Stimulated activated CD4-positive, alpha-beta T cell treated with anti-CD3 and anti-CD28 coated beads, Interleukin-12 subunit alpha, Interleukin-12 subunit beta, amount 100 ng/mL, for 48 hours (primary cell): ENCODE measurements at regions not wholly inside any gene's neighbourhood (a gene's known extent, or its start where the extent isn't known, plus 50 kb on each side); places are given as distances from the start of the nearest gene placed in this dataset.

Source experiments
- DNase-seq, 3 donors: peaks; one replicate each; pipeline ENCODE4 v3.0.0-alpha.2; 2020; ENCODE audit warnings: low read depth in 2 of 3, low spot score in 1 of 3

DNA sequence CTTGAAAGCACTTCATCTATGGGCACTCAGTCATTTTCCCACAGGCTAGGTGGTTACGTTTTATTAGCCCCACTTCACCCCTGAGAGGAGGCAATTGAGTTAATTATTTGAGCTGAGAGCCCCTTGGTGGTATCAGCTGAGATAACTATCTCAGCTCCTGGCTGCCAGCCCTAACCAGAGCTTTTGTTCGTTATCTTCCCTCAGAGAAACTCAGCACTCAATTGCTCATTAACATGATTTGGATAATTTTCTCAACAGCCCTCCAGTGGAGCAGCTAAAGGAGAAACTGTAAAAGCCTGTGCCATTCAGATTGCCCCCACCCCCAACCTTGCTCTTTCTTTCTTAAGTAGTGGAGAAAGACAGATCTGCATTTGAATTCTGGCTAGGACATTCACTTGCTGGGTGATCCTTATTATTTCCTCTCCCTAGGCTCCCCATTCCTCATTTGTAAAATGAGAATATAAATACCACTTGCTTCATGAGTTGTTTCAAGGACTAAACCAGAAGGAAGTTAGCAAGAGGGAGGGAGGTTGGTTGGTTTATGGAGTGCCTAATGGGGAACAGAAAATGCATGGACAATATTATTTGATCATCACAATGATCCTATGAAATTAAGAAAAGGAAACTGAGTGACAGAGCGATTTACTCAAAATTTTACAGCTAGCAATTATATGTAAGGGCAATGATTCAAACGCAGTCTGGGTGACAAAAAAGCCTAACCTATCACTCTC, 218.7 kb upstream of the FGGY start:
- no peak for DNase-seq

DNA sequence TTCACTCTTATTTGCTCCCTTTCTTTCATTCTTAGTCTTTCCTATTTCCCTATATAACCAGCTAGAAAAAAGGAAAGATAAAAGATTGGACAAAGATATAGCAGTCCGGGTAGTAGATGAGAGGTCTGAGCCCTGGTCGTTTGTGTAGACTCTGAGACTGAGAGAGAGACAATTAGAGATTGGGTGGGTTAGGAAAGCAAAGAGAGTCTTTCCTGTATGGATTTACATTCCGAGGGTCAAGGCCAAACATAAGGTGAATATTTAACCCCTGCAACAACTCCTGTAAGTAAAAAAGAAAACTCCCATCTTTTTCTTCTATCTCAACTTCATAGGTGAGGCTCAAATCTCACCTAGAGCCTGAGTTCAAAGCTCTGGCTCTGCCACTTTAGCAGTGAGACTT, 218.0 kb upstream of the FGGY start:
- DNase-seq: no peak

DNA sequence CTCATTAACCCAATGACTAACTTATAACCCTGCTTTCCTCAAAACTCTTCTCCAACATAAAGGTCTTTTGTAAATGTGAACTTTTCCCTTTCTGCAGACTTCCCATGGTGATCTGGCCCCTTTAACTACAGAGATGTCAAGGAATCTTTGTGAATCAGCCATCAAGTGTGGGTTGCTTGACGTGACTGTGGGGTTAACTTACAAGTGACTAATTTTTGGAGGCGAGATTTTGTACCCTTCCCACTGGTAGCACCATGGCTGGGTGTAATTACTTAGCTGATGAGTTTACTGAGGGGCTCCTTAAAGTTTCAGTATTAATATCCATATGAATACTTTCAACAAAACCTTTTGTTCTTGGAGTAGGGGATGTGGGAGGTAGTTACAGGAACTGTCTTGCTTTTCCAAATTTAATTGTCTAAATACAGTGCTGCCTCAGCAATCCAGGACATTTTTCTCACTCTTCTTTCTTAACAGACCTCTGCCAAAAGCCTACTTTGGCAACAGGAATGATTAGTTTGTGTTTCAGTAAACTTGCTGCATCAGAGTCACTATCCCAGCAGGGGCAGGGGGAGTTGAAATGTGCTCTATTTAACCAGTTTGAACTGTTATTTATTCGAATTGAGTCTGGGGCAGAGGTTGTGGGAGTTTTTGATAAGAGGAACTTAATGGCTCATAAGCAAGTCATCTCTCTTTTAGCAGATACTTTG, 217.3 kb upstream of the FGGY start:
- DNase-seq: no peak

DNA sequence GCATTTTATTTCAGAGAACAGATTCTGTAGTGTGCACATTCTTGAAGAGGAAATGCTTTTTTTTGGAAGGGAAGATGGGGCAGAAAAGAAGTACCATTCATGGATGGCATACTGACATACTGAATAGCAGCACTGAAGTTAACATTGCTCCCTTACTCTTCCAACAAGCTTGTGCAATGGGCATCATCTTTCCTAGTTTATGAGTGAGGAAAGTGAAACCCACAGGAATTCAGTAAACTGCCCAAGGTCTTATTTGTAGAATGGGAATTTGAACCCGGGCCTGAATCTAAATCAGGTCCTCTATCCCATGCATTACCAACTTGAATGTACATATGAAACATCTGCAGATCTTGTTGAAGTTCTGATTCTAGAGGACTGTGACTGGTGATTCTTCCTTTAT, 215.7 kb upstream of the FGGY start:
- DNase-seq: no peak

DNA sequence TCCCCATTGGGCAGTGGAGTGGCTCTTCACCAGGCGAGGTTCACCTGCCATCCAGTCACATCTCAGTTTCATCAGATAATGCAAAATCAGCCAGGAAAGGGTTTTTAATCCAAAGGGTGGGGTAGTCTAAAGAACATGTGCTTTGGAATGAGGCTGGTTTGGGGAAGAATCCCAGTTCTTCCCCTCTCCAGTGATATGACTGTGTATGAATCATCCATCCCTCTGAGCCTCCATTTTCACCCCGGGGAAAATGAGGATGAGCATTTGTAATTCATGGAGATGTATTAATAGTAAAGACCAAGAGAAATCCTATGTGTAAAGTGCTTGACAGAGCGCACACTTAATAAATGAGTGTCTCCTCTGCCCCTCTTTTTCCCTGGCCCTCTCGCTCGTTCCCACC, 215.1 kb upstream of the FGGY start:
- no peak for DNase-seq

DNA sequence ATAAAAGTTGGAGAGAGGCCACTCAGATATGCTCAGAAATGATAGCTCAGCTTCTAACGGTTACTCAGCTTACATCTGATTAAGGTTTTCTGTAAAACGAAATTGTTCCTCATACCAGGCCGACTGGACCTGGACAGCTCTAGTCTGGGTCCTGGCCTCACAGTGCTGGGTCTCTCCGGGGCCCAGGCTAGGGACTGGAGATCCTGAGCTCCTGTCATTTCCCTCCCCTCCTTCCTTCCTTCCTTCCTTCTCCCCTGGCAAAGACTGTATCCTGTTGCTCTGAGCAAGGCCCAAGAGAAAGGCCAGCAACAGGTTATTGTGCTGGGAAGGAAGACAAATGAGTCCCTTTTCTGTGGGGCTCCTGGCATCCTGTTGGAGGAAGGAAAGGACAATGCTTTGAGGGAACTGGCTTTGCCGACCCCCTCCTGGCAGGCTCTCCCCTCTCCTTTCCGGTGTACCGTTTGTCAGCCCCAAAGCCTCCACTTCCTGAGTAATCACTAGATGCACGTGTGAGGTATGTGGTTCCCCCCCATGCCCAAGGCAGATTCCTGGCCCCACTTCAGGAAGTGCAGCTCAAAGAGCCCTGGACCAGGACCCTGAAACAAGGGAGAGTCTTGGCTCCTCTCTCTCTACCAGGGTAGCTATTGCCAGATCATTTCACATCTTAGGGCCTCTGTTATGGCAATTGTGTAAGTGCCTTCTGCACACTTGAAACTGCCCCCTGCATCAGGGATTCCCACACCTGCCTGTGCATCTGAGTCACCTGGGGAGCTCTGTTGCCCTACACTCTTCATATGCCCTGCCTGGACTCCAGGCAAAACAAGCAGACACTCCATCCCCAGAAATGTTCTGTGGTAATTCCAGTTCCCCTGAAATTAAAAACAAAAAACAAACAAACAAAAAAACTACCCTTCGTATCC, 212.7 kb upstream of the FGGY start:
- no peak for DNase-seq

DNA sequence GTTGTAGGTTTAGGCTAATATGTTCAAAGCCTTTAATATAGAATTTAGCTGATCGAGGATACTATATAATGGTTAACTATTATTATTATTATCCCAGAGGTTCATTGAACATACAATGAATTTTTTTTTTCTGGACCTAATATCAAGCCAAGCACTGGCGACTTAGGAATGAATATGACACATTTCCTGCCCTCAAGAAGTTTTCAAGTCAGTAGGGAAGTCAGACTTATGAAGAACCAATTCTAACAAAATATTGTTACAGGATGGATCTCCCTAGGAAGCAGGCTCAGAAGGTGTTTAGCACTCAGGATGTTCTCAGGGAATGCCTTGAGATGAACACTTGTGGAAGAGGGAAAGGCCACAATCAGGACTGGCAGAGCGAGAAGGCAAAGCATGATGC, 211.8 kb upstream of the FGGY start:
- DNase-seq: no peak

DNA sequence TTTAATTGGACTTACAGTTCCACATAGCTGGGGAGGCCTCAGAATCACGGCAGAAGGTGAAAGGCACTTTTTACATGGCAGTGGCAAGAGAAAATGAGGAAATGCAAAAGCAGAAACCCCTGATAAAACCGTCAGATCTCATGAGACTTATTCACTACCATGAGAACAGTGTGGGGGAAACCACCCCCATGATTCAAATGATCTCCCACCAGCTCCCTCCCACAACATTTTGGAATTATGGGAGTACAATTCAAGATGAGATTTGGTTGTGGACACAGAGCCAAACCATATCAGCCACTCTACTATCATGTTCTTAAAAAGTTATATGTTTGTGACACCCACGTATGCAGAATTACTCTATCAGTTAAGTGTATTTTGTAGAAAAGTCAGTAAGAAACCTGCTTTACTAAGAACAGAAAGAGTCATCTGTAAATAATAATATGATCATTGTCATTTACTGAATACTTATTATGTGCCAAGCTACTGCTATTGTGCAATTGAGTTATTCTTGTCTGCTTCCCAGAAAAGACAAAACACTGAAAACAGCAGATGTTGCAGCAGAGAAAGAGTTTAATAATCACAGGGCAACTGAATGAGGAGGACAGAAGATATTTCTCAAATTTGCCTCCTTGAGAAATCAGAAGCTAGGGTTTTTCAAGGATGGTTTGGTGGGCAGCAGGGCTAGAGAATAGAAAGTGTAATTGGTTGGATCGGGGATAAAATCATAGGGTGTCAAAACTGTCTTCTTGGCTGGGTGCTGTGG, 207.7 kb upstream of the FGGY start:
- DNase-seq: no peak

DNA sequence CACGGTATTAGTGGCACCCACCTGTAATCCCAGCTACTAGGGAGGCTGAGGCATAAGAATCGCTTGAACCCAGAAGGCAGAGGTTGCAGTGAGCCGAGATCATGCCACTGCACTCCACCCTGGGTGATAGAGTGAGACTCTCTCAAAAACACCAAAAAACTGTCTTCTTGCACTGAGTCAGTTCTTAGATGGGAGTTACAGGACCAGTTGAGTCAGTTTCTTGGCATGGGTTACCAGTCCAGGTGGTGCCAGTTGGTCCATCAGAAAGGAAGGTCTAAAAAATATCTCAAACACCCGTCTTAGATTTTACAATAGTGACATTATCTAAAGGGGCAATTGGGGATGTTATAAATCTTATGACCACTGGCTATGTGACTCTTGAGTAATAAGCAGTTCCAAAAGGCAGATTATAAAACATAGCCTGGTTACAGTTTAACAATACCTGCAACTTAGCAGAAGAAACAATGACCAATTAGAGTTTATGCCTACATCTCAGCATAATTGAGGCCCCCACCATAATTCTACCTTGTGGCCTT, 206.9 kb upstream of the FGGY start:
- no peak for DNase-seq

DNA sequence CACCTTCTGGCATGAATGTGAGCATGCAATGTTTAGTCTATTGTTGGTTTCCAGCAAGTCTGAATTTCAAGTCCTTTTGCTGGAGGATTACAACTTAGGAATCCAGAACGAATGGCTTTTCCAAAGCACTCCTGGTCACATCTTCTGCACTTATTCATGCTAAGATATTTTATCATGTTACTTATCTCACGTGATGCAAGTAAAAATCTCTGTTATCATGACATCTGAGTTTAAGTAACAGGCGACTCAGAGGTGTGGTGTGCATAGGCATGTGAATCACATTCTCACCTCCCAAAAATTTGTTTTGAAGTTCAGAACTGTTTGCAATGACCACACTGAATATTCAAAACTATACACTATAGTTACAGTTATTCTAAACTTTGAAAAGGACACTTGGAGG, 204.8 kb upstream of the FGGY start:
- no peak for DNase-seq

DNA sequence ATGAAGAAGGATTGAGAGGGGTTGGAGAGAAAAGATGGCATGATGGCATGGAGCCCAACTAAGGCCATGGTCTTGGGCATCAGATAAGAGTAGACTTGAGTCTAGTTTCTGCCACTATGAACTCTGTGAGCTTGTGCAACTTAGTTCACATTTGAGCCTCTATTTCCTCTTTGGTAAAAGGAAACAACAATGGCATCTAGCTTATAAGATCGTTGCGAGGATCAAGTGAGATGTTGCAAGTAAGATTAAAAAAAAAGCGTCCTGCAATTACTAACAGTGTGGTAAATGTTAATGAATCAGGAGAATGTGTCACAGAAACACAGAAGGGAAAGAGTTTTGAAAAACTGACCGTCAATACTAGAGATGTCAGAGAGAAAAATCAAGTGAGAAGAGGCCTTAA, 202.9 kb upstream of the FGGY start:
- DNase-seq: no peak

DNA sequence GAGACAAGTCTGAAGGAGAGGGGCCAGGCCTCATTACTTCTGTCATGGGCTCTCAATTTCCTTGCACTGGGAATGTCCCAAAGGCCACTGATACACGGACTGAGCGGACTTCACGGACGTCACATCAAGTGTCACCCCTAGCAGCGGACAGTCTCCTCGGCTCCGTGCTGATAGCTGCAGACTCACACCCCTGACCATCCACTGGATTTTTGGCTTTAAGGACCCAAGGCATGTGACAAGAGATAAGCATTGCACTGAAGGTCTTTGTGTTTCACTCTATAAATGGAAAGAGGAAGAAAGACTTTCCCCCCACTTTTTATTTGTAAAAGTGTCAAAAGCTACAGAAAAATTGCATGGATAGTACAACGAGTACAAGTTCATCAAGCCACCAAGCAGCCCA, 200.4 kb upstream of the FGGY start:
- no peak for DNase-seq

DNA sequence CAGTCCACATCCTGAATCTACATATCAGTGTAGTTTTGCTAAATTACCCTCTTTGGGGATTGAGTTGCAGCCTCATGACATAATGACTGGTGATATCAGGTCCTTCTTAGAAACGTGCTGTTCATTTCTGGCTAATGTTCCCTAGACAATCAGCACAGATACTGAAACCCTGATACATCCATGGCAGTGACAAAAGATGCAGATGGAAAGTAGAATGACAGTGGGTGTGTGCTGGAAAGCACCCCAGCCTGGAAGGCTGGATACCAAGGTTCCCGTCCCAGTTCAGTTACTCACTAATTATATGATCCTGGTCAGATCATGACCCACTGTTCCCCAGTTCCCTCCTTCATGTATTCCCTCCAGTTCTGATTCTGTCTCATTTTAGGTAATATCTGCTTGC, 198.2 kb upstream of the FGGY start:
- DNase-seq: no peak

DNA sequence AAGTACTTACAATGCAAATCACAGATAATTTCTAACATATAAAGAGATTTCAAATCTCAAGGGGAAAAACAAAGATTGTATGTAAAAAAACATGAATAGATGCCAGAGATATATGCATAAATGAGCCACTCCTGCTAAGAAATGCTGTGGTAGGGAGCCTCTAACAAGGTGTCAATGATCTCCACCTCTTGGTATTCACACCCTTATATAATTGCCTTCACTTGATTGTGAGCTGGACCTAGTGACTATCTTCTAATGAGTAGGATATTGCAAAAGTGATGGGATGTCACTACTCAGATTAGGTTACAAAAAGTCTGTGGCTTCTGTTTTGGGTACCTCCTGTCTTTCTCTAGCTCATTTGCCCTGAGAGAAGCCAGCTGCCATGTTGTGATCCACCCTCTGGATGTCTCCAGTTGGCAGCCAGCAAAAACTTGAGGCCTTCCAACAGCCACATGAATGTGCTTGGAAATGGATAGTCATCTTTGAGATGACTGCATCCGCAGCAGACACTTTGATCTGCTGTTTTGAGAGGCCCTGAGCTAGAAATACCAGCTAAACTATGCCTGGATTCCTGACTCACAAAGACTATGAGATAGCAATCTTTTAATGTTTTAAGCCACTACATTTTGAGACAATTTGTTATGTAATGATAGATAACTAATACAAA, 196.1 kb upstream of the FGGY start:
- DNase-seq: no peak

DNA sequence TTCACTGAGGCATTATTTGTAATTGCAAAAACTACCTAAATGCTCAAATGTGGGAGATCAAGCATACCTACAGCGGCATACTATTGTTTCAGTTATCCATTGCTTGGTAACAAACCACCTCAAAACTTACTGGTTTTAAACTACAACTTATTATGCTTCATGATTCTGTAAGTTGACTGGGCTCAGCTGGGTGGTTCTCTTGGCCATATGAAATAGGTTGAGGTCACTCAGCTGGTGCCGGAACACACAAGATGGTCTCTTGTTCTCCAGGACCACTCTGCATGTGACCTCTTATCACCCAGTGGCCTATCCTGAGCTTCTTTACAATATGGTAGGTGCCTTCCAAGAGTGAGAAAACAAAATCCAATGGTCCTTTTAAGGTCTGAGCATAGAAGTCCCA, 195.4 kb upstream of the FGGY start:
- DNase-seq: no peak

DNA sequence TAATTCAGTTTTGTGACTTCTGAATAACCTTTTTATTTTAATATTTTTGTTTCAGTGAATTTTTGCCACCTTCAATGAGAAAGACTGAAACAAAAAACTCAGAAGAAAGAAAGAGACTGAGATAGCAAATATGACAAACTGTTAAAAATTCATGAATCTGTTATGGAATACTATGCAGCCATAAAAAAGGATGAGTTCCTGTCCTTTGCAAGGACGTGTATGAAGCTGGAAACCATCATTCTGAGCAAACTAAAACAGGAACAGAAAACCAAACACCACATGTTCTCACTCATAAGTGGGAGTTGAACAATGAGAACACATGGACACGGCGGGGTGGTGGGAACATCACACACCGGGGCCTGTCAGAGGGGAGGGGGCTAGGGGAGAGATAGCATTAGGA, 193.4 kb upstream of the FGGY start:
- DNase-seq: no peak

DNA sequence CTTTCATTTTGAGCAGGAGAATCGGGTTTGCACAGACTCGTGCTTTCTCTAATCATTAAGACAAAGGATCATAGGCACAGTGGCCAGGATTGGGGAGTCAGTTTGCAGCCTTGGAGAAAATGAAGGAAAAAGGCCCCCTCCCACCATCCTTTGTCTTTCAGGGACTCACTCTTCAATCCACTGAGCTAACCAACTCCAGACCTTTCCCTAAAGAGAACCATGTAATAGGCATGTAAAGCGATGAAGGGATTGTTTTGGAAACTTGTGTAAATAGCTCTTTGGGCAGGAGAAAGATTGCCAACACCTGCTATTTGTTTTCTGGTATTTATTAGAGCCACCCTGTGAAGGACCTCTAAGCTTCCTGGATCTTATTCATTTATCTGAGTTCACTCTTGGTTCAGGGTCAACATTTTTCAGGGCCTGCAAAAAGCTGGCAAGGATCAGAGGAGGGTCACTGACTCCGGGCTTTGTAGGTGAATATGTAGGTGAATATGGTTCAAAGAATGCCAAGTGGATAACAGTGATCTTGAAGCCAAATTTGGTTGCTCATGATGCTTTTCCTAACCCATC, 192.6 kb upstream of the FGGY start:
- DNase-seq: no peak

DNA sequence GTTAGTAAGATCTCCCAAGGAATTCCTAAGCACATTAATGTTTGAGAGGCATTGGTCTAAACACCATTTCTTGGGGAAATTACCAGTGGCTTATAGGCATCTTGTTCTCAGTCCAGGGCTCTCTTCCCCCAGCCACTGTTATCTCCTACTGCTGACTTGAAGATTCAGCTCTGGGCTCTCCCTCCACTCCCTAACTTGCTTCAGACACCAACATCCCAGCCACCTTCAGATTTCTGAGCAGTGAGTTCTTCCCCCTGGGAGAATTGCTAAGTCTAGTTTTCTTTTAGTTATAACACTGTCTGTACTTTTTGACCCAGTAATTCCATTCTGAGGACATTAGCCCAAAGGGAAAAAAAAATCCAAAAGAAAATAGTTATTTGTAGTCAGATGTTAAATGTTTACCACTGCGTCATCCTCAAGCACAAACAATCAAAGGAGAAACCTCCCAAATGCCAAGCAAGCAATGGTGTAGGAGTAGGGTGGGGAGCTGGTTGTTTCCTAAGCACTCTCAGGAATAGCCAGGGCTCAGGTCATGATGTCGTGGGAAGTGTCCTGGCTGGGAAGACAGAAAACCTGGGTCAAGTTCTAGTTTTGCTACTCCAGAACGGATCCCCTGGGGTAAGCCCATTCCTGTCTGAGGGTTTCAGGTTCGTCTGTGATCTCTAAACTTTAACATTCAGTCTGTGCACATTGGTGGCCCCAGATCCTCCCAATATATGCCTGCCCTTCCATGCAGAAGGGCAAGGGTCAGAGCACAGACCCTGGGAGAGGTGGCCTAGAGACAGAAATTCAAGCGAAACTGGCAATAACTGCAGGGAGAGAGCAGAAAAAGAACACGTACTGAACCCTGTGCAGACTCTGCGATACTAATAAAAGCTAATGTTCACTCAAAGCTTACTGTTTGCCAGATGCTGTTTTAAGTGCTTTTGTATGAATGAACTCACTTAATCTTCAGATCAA, 191.1 kb upstream of the FGGY start:
- no peak for DNase-seq

DNA sequence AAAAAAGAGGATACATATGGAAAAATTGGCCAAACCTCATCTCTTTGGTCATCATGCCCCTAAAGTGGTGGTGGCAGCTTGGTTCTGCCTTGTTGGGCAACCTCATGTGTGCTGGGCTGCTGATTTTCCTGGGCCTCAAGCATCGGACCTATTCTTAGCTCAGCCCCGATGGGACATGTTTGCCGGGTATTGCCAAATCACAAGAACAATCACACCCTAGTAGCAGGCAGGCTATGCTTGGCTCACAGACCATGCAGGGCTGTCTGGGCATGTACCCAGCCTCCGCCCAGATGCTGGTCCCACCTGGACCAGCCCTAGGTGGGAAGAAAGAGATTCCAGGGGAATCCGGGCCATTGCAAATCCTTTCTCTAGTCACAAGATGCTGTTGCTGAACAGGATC, 189.4 kb upstream of the FGGY start:
- no peak for DNase-seq
